ENCODE measurements at regions not wholly inside any gene's neighbourhood (a gene's known extent, or its start where the extent isn't known, plus 50 kb on each side); places are given as distances from the start of the nearest gene placed in this dataset.
A peak's percentile ranks its signal among the peaks of the same experiment; 100 is the strongest.
"Not testable (repeated sequence)": the region's sequence is repeated elsewhere in the genome, so short reads cannot be mapped to it uniquely, and the experiment has no call there.

DNA sequence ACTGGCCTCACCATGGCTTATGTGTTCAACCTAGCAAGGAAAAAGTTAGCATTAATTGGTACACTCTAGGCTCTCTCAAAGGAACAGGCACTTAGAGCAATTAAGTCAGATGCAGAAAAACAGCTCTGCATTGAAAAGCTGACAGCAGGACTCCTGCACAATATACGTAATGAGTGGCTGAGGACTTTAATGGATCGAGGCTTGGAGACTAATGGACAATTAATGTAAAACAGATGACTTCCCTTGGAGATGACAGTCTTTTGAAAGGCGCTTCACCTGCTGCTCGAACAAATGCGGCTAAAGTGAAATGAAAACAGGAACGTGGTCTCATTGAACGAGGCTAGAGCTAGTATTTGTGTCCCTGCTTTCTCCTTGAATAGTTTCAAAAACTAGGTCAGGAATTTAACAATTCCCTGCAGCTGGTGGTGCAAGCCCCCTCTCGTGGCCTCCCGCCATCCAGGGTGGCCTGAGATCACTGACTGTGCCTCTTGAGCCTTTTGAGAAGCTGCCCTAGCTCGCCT, 137.1 kb downstream of the ELOVL4 start:
- no peak for DNase-seq (ENCODE audit: low read depth)

GRCh38 chr6:79808921-79809320, 138.4 kb downstream of the ELOVL4 start:
- no peak for DNase-seq (ENCODE audit: low read depth)

- not testable (repeated sequence) for DNase-seq (ENCODE audit: low read depth)
Measured at GRCh38 chr6:79806661-79807060, 140.7 kb downstream of the ELOVL4 start.

DNA sequence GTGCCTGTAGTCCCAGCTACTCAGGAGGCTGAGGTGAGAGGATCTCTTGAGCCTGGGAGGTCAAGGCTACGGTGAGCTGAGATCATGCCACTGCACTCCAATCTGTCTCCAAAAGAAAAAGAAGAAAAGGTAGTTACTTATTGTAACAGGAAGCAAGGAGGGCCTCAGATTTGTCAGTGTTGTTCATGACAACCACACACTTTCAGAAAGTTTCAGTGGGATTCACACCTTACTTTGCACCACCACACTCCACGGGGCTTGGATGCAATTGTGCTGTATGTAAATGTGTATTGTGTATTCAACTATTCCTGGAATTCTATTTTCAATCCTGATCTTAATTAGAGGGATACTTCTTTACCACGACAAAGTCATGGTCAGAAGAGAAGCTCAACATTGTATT, 142.6 kb downstream of the ELOVL4 start:
- DNase-seq (ENCODE audit: low read depth): no peak

DNA sequence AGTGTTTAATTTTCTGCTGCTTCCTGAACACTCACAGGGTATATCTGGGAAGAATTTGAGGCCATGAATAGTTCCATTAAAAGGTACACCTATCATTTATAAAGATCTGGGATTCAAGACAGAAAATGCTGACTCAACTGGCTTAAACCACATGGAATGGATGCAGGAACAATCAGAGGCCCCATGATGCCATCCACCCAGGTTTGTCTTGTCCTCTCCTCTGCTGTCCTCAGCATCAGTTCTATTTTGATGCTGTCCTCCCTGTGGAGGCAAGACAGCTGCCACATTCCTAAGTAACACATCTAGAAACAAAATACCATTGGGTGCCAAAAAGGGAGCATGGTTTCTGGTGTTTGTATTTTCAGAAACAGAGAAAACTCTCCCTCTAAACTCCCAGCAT, 143.4 kb downstream of the ELOVL4 start:
- DNase-seq (ENCODE audit: low read depth): no peak

DNA sequence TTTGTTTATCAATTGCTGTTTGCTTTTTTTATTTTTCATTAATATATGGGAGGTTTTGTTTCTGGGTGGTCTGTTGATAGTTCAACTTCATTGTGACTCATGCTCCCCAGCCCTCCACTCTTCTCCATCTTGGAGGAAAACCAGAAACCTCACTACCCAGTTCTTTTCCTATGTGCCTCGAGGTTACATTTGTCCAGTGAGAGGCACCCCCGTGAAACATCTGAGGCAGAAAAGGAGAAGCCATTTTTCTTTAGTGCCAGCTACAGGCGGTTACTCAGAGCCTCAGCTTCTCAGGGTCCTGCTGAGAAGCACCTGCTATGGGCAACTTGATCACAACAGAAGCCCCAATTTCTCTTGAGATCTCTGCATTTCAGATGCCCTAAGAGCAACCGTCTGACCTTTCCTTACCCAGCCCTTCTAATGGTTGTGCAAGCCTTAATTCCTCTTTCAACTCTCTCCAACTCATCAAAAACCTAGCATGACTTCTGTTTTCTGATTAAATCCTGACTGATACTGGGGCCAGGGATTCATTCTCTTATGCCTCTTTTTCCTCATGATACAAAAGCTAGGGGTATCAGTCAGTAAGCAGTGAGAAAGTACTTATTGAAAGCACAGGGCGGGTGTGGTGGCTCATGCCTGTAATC, 144.6 kb downstream of the ELOVL4 start:
- no peak for DNase-seq (ENCODE audit: low read depth)

DNA sequence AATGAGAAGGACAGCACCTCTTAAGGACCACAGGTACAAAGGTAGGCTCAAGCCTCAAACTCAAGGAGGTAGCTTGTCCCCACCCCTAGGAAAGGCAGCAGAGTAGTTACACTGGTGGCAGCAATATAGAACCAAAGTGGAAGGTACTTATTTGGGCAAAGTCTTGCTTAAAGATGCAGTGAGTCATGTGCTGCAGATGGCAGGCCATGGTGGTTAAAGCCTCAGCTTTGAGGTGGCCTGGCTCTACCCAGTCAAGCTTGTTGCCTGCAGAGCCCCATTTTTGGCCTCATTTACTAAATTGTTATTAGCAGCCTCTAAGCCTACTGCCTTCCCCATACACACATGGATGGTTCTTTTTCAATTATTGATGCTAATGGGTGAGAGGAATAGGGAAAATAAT, 146.0 kb downstream of the ELOVL4 start:
- DNase-seq (ENCODE audit: low read depth): no peak

- no peak for DNase-seq (ENCODE audit: low read depth)
Measured at GRCh38 chr6:79798841-79799240, 148.5 kb downstream of the ELOVL4 start.

DNA sequence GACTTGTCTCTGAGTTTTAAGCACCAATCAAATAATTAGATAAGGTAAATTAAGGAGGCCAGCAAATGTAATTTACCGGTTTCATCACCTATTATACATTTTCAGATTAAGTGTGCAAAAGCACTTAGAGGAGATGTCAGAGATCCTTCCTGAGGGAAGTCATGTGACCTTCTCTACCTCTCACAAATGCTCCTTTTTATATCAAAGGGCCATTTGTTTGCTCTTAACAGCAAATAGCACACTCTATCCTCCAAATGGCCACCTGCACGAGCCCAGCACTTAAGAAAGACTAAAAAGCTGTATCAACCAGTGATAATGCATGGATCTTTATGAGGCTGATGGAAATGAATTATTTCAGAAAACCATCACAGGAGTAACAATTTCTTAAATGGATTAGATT, 149.4 kb downstream of the ELOVL4 start:
- DNase-seq (ENCODE audit: low read depth): no peak

DNA sequence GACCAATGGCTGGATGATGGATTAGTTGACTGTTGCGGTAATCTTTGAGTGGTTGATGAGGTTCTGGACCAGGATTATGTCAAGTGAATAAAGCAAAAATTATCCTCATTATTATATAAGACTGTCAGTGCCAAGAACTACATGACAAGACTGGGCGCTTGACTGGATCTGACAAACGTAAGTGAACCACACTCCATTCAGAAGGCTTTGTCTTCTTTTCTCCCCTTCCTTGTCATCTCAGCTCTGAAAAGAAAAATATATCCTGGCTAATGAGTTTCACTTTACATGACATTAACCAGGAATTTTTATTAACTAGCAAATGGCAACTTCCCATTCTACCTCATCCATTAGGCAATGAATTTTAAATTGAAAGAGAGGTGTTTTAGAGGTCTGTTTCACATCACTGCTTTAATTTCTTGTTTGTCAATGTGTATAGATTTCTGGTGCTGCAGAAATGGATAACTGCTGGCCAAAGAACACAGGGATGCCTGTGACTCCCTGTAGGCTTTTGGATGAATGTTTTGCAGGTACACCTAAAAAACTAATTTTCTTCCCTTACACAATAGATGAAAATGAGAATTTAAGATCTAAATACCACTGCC, 150.1 kb downstream of the ELOVL4 start:
- DNase-seq (ENCODE audit: low read depth): no peak

- DNase-seq (ENCODE audit: low read depth): no peak
Measured at GRCh38 chr6:79796197-79796596, 151.2 kb downstream of the ELOVL4 start.

DNA sequence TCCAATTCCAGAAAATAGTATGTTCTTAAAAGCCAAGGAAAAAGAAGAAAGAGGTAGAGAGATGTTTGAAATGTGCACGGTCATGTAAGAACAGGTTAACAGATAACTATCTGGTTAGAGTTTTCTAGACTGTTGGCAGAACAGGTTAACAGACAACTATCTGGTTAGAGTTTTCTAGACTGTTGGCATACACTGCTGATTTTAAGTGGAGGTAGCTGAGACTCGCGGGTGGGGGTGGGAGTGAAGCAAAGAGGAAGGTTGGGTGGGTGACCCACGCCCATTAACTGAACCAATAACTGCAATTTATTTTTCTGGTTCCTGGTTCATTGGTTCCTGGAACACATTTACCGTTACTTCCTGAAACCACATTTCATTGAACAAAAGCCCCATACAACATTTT, 157.5 kb downstream of the ELOVL4 start:
- no peak for DNase-seq (ENCODE audit: low read depth)

DNA sequence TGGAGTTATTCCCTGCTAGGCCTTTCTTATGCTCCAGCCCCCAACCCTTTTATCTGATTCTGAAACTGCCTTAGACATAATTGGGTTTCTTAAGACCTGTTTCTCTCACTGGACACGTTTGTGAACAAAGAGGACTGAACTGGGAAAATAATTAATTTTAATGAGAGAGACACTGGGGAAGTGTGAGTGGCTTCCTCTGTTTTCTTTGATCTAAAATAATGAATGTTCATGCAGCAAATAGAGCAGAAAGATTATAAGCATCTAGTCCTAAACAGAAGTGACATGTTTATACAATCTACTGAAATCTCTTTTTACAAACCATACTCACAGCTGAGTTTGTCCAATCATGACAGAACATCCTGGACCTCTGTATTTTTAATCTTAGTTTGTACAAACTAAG, 157.6 kb downstream of the SH3BGRL2 start:
- DNase-seq (ENCODE audit: low read depth): no peak

DNA sequence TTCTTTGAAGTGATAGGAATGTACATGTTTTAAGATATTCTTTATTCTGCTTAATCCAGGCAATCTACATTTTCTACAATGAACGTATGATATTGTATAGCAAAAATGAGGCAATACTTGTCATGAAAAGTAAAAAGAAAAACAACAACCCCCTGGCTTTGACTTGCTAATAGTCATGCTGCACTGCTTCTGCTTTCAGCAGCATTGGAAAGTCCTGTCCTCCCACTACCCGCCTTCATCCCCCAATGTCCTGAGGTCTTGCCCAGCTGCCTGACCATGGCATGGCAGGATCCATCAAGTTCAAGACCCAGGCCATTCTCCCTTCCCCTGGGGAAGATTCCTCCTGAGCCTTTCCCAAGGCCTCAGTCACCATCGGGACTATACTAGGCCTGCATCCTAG, 156.5 kb downstream of the SH3BGRL2 start:
- DNase-seq (ENCODE audit: low read depth): no peak

- no peak for DNase-seq (ENCODE audit: low read depth)
Measured at GRCh38 chr6:79784395-79784753, 153.2 kb downstream of the SH3BGRL2 start.

- no peak for DNase-seq (ENCODE audit: low read depth)
Measured at GRCh38 chr6:79783670-79784394, 152.7 kb downstream of the SH3BGRL2 start.

DNA sequence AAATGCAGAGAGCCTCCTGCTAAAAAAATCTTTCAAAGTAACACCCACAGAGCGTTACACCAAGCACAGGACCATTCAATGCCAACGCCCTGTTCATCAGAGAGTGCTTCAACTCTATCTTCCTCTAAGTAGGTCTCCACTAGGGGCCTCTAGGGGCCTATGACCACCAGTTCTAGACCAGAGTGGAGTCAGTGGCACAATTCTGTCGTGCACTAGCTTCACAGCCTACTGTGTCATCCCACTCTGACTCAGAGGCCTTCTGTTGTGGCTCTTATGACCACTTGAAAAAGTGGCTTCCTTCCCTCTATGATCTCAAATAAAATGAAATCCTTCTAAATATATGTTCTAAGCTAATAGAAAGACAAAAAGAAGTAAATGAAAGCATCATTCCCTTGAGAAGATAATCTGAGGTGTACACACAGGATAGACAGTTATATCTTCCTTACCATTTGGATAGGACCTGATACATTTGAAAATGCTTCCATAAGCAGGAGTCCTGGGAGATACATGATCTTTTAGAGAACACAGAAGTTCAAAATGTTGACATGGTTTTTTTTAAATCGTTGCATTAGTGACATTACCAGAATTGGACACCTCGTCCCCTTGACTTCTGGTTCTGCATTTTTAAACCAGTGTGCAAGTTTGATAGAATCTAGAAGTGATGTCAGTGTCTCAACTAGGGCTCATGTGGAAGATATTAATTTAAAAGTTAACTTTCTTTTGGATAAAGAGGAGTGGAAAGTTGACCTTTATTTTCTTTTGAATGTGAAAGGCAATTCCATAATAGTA, 151.9 kb downstream of the SH3BGRL2 start:
- no peak for DNase-seq (ENCODE audit: low read depth)

- no peak for DNase-seq (ENCODE audit: low read depth)
Measured at GRCh38 chr6:79781916-79782315, 150.8 kb downstream of the SH3BGRL2 start.

DNA sequence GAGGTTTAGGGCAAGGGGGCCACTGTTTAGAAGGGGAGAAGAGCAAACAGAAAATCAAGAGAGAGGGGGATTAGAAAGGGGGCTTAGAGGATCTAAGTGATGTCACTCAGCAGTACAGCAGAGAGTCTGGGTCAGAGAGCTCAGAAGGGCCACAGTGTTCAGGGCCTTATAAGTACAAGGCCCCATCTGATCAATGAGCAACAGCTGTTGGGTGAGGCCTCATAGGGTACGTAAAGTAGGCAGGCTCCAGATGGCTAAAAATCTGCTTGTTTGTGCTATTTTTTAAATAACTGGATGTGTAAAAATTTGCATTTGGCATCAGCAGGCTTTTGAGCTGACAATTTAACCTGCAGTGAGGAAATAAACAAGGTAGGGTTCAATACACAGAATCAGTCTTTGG, 149.8 kb downstream of the SH3BGRL2 start:
- DNase-seq (ENCODE audit: low read depth): no peak

- no peak for DNase-seq (ENCODE audit: low read depth)
Measured at GRCh38 chr6:79778816-79779215, 147.7 kb downstream of the SH3BGRL2 start.

DNA sequence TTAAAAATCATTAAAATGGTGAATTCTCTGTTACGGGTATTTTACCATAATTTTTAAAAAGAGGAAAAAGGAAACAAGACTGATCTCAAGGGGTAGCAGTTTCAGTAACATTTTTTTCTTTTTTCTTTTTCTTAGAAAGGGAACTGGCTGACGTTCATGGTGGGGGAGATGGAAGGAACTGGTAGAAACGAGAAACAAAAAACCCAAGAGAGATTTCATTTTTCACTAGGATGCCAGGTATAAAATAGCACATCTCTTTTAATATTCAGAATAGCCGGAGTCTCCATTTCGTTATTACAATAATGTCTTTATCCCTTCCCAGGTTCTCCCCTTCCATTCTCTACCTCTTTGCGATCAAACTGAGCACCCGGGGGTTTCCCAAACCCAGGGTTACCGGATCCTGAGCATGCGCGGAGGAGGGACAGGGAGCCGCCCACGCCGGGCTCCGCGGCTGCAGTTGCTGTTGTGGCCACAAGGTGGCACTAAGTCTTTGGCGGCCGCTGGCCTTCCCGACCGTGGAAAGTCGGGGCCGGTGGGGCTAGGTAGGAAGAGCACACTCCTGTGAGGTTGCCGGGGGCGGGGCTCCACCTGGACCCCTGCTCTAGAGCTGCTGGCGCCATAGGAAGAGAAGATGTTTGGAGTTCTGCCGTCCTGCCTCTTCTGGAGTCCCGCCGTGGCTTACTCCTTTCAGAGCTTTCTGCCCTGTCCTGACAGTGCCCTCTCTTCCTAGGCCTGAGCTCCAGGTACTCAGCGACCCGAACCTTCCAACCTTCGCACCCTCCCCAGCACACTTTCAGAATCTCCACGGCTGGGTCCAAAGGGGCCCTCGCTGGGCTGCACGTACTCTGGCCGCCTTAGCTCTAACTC, 146.8 kb downstream of the SH3BGRL2 start:
- peak; percentile 76 for DNase-seq (ENCODE audit: low read depth)

- no peak for DNase-seq (ENCODE audit: low read depth)
Measured at GRCh38 chr6:79776076-79776475, 144.9 kb downstream of the SH3BGRL2 start.
